GM18907 (cell line): ENCODE measurements at regions not wholly inside any gene's neighbourhood (a gene's known extent, or its start where the extent isn't known, plus 50 kb on each side); places are given as distances from the start of the nearest gene placed in this dataset.
"Not testable (repeated sequence)": the region's sequence is repeated elsewhere in the genome, so short reads cannot be mapped to it uniquely, and the experiment has no call there.

Source experiments
- ATAC-seq: cut with Tn5 transposase; IDR thresholded peaks from one replicate; pipeline ENCODE4 v1.9.1; 2021; ENCODE audit warnings: mild to moderate bottlenecking, moderate library complexity; ENCODE audit not compliant: unreplicated experiment

- no peak for ATAC-seq
These were observed 78.7 kb upstream of the PNPT1 start for GRCh38 chr2:55772109-55772980.

GRCh38 chr2:55771612-55772011, 78.0 kb upstream of the PNPT1 start:
- no peak for ATAC-seq

DNA sequence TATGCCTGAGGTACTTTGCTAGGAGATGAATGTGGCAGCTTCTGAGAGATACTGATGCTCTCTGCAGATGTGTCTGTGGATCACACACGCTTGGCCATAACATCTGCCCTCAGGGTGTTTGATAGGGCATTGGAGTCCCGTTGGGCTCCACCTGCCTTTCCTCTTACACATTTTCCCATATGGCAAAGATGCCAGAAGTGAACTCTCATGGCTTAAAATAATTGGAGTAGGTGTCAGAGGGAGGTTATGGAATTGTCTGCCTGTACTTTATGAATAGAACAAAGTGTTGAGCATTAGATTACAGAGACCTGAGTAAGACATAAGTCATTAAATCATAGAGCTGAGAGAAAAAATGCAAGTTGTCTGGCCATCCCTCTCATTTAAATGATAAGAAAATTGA, 75.3 kb upstream of the PNPT1 start:
- ATAC-seq = no peak

GRCh38 chr2:55766947-55767346, 73.3 kb upstream of the PNPT1 start:
- ATAC-seq = no peak

GRCh38 chr2:55765708-55766107, 72.1 kb upstream of the PNPT1 start:
- ATAC-seq = not testable (repeated sequence)

DNA sequence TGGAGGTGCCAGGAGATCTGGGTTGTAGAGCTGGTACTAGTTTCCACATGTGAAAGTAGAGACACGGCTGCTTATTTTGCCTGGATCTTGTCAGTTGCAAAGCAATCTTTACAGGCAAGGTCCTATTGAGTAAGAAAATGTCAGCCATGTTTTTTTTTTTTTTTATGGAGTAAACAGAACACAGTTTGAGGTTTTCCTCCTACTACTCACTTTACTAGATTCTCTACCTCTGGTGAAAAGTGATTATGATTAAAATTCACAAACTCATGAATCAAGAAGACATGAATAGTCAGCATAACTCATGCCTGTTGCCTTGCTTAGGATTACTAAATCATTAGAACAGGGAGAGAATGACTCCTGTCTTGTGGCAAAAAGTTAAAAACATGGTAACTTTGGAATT, 70.1 kb upstream of the PNPT1 start:
- no peak for ATAC-seq

DNA sequence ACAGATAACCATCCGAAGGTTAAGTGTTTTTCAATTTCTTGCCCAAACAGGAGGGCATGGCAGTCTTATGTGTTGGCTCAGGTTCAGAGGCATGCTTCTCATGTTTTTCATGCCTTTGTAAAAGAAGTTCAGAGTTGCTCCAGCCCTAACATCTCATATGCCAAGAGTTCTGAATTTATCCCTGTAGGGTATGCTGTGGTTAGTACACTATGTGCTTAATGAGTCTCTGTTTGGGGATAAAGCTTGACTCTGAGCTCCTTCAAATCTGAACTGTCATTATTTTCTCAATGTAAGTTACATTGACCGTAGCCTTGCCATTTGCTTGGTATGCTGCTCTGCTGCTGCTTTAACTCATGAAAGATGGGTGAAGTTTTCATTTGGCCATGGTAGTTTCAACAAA, 67.9 kb upstream of the PNPT1 start:
- ATAC-seq = no peak

DNA sequence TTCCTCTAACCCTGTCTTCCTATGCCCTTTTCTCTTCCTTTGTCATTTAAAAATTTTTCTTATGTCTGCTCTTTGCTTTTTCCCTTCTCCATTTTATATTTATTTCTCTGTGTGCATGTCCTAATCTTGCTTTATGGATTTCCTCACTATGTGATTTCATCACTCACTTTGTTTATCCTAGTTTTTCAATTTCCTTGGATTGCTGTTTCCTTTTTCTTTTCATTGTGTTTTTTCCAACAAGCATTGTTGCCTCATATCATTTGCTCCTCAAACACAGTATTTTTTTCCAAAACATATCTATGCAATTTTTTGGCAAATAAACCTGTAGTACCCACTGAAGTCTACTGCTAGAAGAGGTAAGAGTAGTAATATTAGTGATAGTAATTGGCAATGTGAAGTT, 67.4 kb upstream of the PNPT1 start:
- ATAC-seq = no peak

- ATAC-seq = no peak
These were observed 66.5 kb upstream of the PNPT1 start for GRCh38 chr2:55760125-55760524.

DNA sequence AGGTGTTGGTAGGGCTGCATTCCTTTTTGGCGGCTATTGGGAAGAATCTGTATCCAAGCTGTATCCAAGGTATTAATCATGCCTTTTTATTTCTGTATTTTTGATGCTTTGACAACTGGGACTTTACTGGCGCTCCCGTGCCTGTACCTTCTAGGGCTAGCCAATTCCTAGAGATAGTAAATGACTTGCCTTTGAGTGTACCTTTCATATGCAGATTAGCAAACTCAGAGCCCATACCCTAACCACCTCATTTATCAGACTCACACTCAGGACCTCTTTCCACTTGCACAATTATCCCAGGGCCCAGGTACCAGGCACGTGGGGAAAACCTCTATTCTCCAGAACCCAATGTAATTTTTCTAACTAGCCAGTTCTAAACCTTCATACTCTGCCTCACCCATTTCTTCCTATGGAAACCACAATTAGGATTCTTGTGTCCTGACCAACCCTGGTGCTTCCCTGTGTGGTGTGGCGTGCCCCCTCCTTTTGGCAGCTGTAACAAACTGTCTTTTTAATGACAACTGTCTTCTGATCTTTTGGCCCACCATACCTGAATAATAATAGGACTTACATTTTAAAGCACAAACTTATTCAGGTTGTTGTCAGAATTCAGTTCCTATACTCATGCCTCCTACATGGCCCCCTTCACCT, 65.8 kb upstream of the PNPT1 start:
- ATAC-seq = no peak

- ATAC-seq = no peak
These were observed 58.3 kb upstream of the PNPT1 start for GRCh38 chr2:55751966-55752365.

GRCh38 chr2:55743583-55743982, 49.9 kb upstream of the PNPT1 start:
- ATAC-seq = no peak
